ENCODE measurements at regions not wholly inside any gene's neighbourhood (a gene's known extent, or its start where the extent isn't known, plus 50 kb on each side); places are given as distances from the start of the nearest gene placed in this dataset.

DNA sequence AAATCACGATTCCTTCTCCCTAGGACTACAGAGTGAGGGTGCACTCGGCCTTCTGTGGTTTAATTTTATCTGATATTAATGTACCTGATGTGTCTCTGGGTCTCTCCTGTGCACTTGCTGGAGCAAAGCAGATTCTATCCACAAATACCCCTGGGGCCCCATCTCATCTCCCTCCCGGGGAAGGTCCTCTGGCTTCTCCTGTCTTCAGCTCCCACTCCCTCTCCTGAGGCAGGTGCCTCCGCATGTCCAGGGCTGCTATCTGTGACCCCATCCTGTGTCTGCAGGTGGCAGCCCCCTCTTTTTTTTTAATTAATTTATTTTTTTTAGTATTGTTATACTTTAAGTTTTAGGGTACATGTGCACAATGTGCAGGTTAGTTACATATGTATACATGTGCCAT lies 558.7 kb downstream of the BRD1 start:
- no peak for DNase-seq

DNA sequence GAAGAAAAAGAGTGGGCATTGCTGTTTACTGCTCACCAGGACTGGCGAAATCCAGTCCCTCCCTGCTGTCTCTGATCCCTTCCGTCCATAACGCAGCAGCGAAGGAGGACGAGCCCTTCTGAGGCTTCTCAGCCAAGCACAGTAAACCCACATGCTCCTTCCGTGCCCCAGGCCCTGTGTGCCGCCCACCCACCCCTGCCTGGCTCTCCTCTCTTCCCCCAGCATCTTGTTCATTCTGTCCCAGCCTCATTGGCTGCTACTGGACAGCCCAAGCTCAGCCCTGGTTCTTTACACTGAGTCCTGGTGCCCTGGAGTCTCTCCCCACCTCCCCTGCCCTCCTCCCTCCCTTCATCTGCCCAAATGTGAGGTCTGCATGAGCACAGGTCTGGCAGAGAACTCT lies 559.7 kb downstream of the BRD1 start:
- no peak for DNase-seq

DNA sequence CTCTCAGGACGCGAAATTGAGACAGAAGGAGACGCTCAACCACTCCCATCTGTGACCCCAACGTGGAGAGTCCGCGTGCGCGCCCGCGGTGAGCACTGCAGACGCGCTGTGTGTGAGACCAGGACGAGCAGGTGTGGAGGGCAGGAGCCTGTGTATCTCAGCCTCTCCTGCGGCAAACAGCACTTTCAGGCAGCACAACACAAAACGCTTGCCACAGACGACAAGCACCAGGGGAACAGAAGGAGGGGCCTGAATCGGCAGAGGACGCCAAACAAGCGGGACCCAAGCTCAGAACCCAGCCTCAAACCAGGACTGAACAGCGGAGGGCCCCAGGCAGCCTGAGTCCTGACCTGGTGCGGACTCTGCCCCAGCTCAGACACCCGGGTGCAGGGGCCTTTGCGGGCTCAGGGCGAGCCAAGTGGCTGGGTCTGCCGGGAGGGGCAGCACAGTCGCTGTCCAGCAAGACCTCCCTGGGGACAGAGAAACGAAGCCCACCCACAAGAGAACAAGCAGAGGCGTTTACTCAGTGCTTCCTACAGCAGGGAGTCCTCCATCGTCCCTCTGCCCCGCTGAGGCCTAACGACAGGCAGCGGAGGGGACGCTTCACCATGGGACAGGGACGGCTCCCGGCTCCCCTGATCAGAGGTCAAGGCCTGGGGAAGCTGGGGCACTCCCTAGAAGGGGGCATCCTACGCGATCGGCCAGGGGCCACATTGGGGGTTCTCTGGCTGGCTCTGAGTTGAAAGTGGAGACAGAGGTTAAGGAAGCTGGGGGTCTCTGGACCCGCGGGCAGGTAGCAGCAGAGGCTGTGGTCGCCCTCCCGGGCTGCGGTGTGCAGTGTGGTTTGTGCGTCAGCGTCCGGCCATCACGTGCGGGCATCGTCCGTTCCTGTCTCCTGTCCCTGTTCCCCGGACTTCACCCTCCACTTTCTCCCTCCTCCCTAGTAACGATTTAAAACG lies 560.8 kb downstream of the BRD1 start:
- no peak for DNase-seq

DNA sequence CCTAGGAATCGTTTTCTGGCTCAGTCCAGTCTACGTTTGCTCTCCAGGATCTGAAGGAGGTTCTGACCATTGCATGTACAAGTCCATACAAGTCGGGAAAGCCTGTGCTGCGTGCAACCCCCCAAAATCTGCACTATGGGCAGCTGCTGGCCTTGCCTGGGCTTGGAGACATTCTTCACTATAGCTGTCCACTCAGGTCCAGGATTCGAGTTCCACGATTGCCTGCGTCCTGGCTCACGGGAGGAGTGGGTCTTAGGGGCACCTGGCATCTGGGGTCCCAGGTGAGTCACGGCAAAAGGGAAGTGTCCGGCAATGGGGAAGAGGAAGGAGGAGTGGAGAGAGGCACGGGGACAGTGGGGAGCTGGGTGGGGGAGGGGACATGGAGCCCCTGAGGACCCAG lies 563.0 kb downstream of the BRD1 start:
- no peak for DNase-seq

DNA sequence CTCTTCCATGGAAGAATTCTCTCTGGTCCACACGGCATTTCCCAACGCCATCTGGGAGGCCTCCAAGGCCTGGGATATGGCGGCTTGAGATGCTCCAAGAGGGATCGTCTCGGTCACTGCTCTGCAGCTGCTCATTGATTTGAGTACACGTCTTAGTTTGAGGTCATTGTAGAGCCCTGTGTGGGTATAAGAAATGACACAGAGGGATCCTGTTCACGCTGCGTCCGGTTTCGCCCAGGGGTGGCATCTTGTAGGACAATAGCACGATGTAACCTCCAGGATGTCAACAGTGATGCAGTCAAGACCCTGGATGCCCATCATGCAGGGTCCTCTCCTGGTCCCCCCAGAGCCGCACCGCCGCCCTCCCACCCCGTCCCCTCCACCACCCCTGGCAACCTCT lies 564.6 kb downstream of the BRD1 start:
- DNase-seq, result no peak

DNA sequence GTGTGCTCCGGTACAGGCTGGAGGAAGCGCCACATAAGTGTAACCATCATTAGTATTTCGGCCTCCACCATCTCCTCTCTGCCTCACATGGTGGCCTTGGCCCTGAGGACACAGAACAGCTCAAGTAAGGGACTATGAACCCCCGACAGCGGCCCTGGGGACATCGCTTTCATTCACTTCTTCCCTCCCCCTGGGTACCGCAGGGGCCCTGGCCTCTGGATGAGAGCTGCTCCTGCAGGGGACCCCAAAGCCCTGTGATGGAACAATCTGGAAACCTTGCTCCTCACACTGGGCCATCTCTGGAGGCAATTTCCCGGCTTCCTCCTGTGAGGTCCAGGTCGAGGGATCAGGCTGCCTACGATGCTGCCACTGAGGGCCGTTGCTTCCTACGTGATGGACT lies 565.5 kb downstream of the BRD1 start:
- DNase-seq, result no peak

DNA sequence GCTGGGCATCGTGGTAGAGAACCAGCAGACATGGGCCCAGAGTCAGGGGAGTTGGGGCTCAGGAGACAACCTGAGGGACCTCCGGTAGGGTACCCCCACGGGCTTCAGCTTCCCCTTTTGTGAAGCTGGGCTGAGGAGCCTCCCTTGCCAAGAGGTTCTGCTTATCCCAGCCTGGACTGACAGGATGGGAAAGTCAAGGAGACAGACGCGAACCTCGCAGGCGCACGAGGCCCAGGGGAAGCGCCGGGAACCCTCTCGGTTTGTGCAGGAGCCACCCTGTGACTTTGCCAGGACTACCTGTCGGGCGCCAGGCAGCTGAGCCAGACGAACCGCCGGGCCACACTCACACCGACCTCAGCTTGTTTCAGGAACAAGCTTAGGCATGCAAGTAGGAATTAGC lies 566.1 kb downstream of the BRD1 start:
- DNase-seq, result no peak

DNA sequence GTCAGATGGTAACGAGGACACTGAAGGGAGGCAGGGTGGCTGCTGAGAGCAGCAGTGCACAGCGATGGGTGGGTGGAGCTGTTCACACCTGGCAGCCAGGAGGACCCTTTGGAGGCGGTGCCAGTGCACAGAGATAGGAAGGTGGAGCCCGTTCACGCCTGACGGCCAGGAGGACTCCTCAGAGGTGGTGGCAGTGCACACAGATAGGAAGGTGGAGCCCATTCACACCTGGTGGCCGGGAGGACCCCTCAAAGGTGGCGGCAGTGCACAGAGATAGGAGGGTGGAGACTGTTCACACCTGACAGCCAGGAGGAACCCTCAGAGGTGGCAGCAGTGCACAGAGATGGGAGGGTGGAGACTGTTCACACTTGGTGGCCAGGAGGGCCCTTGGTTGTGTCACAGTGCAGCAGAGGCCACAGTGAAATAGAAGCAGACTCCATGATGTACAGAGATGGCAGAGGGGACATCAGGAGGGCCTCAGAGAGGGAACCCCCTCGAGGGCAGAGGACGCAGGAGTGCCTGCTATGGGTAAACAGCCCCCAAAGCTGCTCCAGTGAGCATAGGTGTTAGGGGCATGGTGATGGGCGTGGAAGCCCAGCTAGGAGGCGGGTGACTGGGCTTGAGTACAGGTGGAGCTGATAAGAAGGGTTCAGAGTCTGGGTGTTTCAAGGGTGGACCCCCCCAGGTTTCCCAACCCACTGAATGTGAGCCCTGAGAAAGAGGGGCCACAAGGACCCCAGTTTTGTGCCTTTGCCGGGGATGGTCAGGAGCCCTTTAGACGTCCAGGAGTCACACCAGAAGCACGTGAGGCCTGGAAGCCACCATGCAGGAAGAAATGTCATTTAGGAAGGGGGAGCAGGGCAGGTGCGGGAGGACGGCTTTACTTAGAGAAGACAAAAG lies 566.7 kb downstream of the BRD1 start:
- no peak for DNase-seq

DNA sequence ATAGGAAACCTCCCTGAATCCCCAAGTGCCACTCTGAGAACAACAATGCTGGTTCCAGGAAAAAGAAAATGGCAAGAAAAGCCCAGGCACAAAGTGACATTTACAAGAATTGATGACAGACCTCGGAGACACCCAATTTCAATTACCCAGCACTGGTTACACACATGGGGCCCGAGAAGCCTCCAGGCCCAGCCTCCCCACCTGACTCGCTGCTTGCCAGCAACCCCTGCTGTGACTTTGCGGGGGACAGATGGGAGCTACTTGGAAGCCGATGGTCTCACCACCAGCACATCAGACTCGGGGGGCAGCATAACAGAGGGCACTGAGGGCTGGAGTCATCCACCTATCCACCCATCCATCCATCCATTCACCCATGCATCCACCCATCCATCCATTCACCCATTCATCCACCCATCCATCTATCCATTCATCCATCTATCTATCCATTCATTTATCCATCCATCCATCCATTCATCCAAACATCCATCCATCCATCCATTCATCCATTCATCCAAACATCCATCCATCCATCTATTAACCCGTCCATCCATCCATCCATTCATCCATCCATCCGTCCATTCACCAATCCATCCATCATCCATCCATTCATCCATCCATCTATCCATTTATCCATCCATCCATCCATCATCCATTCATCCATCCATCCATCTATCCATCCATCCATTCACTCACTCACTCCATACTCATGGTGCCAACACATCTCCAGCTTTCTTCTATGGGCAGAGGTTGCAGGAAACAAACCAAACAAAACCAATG lies 567.6 kb downstream of the BRD1 start:
- DNase-seq, result no peak

DNA sequence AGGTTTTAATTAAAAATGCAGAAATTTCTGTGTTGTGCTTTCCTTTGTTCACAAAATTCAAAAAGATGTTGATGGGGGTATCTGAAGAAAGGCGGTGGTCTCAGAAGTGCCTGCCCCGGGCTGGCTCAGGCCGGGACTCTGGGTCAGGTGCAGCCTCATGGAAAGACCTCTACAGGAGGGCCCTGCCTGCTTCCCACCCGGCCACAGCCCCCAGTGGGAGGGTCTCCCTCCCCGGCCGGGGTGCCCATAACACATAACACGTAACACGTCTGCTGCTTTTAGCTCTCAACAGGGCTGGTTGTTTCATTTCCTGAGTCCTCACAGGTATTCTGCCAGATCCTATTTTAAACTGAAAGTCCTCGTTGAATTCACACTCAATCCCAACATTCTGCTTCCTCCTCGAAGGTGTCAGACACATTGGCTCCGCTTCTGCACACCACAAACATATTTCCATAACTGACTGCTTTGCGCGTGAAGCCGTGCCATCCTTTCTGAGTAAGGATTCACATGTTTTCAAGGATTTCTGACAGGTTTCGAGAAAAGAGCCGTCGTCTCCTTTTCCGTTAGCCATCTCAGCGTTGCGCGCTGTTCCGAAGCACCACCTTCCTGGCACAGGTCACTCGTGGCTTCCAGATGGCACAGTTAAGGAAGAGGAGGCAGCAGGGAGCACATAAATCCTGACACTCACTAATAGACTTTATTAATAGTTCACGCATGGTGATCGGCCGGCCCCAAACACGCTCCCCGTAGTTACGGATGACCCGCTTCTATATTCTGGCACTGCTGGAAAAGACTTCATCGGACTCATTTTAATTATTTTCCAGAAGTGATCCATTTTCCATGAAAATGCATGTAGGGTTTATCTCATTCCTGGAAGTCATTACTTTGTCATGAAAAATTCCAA lies 569.3 kb downstream of the BRD1 start:
- no peak for DNase-seq

DNA sequence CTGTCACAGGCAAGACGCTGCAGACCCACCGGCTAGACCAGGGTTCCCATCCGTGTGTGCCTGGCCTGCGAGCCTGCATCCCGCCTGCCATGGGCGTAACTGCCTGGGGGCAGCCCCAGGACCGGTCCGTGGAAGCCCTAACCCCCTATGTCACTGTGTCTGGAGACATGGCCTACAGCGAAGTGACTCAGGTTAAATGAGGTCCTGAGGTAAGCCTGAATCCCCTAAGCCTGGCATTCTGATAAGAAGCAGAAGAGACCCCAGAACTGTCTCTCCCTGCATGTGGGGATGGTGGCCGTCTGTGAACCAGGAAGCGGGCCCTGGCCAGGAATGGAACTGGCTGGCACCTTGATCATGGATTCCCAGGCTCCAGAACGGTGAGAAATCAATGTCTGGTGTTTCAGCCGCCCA lies 570.1 kb downstream of the BRD1 start:
- DNase-seq, result no peak

DNA sequence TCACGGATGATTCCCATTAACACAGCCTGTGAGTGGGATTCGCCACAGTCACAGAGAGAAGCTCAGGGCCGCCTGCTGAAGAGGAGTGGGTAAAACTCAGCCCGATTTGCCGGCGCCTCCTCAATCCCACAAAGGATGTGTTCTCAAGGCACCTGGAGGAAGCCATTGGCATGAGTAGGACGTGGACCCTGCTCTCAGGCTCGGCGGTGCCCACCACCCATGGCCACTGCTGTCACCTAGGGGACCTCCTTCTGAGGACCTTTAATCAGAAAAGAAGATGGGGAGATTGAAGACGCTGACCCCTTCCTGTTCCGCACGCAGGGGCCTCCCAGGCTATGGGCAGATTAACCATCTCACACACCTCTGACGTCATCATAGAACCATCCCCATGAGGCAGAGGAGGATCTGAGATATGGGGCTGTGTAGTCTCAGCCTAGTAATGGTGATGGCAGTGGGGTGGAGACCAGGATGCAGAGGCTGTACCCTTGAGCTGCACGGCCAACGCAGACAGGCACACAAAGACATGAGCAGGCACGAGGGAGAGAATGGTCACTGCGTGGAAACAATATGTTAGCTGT lies 571.8 kb downstream of the BRD1 start:
- DNase-seq, result no peak

DNA sequence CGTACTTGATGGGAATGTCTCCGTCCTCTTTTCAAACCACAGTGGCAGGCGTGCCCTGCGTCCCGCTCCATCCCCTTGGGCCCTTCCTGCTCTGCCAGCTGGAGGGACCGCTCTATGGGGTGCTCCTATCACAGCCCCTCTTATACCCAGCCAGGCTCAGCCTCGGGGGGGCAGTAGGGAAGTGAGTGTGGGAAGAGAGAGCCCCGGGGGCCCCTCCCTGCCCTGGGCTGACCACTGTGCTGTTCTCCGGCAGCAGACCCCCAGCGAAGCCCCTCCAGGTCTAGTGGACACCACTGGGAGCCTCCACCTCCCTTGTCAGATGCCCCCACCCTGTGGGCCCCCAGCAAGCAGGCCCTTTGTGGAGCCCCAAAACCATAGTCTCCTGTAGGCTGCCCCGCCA lies 572.5 kb downstream of the BRD1 start:
- no peak for DNase-seq

DNA sequence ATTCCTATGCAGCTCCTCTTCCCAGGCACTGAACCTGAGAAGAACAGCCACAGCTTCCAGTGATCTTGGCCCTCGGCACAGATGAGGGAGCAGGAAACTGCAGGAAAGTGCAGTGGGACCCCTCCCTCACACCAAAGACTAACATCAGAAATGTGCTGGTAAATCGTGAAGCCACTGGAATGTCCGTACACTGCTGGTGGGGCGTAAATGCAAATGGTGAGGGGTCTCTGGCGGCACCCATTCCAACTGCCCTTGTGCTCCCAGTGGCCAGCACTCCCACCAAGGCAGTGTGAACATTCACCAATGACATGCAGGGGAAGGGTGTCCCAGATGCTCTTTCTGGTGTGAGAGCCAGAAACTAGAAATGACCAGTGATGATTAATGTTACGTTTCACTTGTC lies 574.0 kb downstream of the BRD1 start:
- no peak for DNase-seq

DNA sequence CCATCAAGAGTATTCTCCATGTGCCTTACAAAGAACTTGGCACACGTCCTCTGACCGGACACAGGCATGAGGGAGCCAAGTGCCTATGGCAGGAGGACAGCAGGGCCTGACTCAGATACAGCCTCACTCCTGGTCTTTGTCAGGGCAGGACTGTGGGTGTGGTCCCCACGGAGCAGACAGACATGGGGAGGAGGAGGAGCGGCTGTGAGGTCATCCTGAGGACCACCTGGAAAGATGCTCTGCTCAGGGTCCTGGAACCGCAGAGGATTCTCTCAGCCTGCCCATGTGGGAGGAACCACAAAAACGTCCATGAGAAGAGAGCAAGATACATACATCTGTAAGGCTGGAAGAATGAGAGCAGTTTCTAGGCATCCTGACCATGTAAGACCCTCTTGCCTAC lies 576.3 kb downstream of the BRD1 start:
- DNase-seq, result no peak

DNA sequence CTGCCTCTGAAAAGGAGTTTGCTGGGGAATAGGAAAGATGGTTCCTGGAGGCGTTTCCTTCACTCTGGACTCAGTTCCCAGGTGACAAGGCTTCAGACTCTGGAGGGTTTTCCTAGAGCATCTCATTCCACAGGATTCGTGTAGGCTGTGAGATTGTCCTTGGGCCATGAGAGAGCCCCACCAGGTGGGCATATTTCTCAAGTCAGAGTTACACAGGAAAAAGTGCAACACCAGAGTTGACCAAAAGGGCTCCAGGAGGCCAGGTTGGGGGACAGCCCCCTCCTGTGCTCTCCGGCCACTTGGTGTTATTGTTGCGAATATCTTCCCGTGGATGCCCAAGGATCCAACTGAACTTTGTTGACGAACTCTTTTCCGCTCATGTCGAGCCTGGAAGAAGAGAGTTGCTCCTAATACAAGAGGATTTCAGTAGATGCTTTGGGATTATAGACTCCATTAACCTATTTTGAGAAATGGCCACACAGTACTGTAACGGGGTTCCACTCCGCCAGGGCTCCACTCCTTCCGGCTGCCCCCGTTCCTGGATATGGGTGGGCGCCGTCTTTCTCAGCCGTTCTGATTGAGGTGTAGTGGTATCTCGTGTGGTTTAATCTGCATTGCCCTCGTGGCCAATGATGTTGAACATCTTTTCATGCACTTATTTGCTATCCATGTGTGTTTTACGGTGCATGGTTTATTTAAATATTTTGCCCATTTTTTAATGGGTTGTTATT lies 580.3 kb downstream of the BRD1 start:
- DNase-seq, result no peak

DNA sequence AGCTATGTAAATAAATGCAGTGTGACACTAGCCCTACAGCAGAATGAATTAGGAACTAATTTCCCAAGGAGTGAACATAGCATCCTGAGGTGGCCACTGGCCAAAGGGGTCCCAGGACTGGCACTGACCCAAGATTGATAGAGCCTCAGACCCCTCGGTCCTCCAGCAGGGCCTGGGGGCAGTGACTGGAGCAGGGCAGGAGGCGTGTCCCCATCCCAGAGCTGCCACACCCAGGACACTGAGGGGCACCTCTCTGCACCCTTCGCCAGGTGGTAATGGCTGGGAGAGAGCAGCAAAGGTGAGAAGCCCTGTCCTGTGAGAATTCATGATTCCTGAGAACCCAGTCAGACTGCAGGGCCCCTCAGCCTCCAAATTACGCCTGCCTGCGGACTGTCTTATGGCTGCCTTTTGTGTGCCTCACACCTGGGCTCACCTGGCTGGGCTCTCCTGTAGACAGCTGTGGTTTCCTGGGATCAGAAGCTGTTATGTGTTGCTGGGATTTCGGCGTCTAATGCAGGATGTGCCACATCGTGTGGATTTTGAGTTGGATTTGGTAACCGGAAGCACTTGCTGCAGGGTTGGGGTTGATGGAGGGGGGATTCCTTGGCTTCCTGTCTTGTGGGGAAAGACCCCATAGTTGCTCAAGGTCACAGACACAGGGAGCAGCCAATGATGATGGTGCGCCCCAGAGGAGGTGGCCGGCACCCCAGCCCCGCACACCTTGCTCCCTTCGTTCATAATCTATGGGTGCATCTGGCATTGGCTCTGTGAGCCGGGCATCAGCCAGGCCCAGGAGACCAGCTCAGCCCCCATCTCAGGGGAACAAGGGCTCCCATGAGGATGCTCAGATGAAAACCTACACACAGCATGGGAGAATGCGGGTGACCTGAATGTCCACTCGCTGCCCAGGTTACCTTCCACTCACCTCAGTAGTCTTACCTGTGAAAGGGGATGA lies 582.9 kb downstream of the BRD1 start:
- DNase-seq, result no peak

DNA sequence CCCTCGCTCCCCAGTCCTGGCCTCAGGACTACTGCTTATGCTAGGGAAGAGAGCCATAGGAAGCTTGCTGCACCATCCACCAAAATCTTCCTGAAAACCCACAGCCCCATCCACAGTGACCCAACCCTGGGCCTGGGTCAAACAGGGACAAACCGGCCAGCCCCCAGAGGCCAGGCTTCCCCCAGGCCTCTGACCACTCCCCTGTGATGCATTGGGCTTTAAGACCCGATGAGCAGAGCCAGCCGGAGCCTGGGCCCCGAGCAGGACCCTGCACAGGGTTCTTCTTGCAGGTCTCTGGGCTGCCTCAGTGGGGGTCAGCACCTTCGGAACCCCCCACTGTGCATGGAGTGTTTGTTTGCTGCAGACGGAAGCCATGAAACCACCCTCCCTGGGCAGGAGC lies 583.7 kb downstream of the BRD1 start:
- no peak for DNase-seq

DNA sequence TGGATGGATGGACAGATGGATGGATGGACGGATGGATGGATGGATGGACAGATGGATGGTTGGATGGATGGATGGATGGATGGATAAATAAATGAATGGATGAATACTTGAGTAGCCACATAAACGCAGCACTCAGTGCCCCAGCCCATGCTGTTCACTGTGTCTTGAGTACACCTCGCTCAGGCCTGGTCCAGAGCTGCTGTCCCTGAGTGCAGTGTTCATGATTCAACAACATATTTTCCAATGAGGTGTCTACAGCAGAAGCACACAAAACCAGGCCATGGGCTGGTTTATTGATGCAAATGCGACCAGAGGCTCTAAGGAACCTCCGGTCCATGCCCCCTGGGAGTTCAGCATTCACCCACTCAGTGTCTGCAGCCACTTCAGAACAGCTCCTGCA lies 584.3 kb downstream of the BRD1 start:
- DNase-seq, result no peak

DNA sequence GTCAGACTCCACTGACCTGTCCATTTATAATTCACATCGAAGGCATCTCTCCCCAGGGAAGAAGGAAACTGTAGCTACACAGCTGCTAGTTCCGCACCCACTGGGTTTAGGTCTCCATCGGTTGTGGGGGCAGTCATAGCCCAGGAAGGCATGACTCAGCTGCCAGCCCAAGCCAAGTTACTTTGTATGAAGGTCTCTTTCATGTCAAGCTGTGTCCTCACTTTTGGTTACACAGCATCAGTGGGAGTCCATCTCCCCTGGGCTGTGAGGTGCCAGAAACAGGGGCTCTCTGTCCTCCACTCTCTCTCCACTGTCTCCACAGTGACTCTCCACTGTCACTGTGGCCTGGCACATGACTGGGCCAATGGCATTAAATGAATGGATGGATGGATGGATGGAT lies 585.2 kb downstream of the BRD1 start:
- no peak for DNase-seq
